ENCODE measurements at regions not wholly inside any gene's neighbourhood (a gene's known extent, or its start where the extent isn't known, plus 50 kb on each side); places are given as distances from the start of the nearest gene placed in this dataset.

- FAIRE-seq (no peak), DNase-seq (ENCODE audit: insufficient read length) (no peak)
- TF ChIP-seq POLR2A (IDR thresholded peaks at IDR 0.05; ENCODE audit: low read depth, low read length) (no peak), TAF1 (IDR thresholded peaks at IDR 0.05; ENCODE audit: borderline replicate concordance, low read depth, low read length) (no peak), POLR2AphosphoS5 (IDR thresholded peaks at IDR 0.05; ENCODE audit: low read depth, low read length) (no peak)
Observed at GRCh38 chr3:177946936-177947335, 589.3 kb upstream of the KCNMB2 start.

- TF ChIP-seq POLR2A (IDR thresholded peaks at IDR 0.05; ENCODE audit: low read depth, low read length) (no peak), POLR2AphosphoS5 (IDR thresholded peaks at IDR 0.05; ENCODE audit: low read depth, low read length) (no peak)
- DNase-seq (ENCODE audit: insufficient read length) (no peak), FAIRE-seq (no peak)
Observed at GRCh38 chr3:177947901-177948300, 588.3 kb upstream of the KCNMB2 start.

GRCh38 chr3:177948716-177949425 lies 587.4 kb upstream of the KCNMB2 start:
- DNase-seq (ENCODE audit: insufficient read length): no peak
- no peak for TF ChIP-seq POLR2A (IDR thresholded peaks at IDR 0.05; ENCODE audit: low read depth, low read length)
- TF ChIP-seq TAF1 (IDR thresholded peaks at IDR 0.05; ENCODE audit: borderline replicate concordance, low read depth, low read length): no peak
- TF ChIP-seq POLR2AphosphoS5 (IDR thresholded peaks at IDR 0.05; ENCODE audit: low read depth, low read length): no peak
- FAIRE-seq: no peak

- FAIRE-seq (no peak), DNase-seq (ENCODE audit: insufficient read length) (no peak)
Observed at GRCh38 chr3:177959188-177959587, 577.0 kb upstream of the KCNMB2 start.

GRCh38 chr3:177960014-177960413 lies 576.2 kb upstream of the KCNMB2 start:
- DNase-seq (ENCODE audit: insufficient read length): no peak
- no peak for TF ChIP-seq POLR2AphosphoS5 (IDR thresholded peaks at IDR 0.05; ENCODE audit: low read depth, low read length)
- TF ChIP-seq TAF1 (IDR thresholded peaks at IDR 0.05; ENCODE audit: borderline replicate concordance, low read depth, low read length): no peak
- no peak for TF ChIP-seq POLR2A (IDR thresholded peaks at IDR 0.05; ENCODE audit: low read depth, low read length)
- FAIRE-seq: no peak

More at GRCh38 chr3:177959188-177959587, 577.0 kb upstream of the KCNMB2 start:
- TF ChIP-seq POLR2AphosphoS5 (IDR thresholded peaks at IDR 0.05; ENCODE audit: low read depth, low read length): no peak
- TF ChIP-seq POLR2A (IDR thresholded peaks at IDR 0.05; ENCODE audit: low read depth, low read length): no peak
- TF ChIP-seq TAF1 (IDR thresholded peaks at IDR 0.05; ENCODE audit: borderline replicate concordance, low read depth, low read length): no peak

- DNase-seq (ENCODE audit: insufficient read length) (no peak), FAIRE-seq (no peak)
- no peak for TF ChIP-seq TAF1 (IDR thresholded peaks at IDR 0.05; ENCODE audit: borderline replicate concordance, low read depth, low read length)
- no peak for TF ChIP-seq POLR2AphosphoS5 (IDR thresholded peaks at IDR 0.05; ENCODE audit: low read depth, low read length)
- no peak for TF ChIP-seq POLR2A (IDR thresholded peaks at IDR 0.05; ENCODE audit: low read depth, low read length)
Observed at GRCh38 chr3:177960722-177961121, 575.5 kb upstream of the KCNMB2 start.

GRCh38 chr3:177961784-177962183 lies 574.5 kb upstream of the KCNMB2 start:
- TF ChIP-seq TAF1 (IDR thresholded peaks at IDR 0.05; ENCODE audit: borderline replicate concordance, low read depth, low read length) (no peak), POLR2A (IDR thresholded peaks at IDR 0.05; ENCODE audit: low read depth, low read length) (no peak), POLR2AphosphoS5 (IDR thresholded peaks at IDR 0.05; ENCODE audit: low read depth, low read length) (no peak)
- no peak for DNase-seq (ENCODE audit: insufficient read length)
- FAIRE-seq: no peak

GRCh38 chr3:177966493-177966892 lies 569.7 kb upstream of the KCNMB2 start:
- no peak for FAIRE-seq
- TF ChIP-seq POLR2A (IDR thresholded peaks at IDR 0.05; ENCODE audit: low read depth, low read length) (no peak), POLR2AphosphoS5 (IDR thresholded peaks at IDR 0.05; ENCODE audit: low read depth, low read length) (no peak), TAF1 (IDR thresholded peaks at IDR 0.05; ENCODE audit: borderline replicate concordance, low read depth, low read length) (no peak)

GRCh38 chr3:177968891-177969290 lies 567.3 kb upstream of the KCNMB2 start:
- FAIRE-seq: no peak
- TF ChIP-seq TAF1 (IDR thresholded peaks at IDR 0.05; ENCODE audit: borderline replicate concordance, low read depth, low read length) (no peak), POLR2A (IDR thresholded peaks at IDR 0.05; ENCODE audit: low read depth, low read length) (no peak), POLR2AphosphoS5 (IDR thresholded peaks at IDR 0.05; ENCODE audit: low read depth, low read length) (no peak)
- no peak for DNase-seq (ENCODE audit: insufficient read length)

More at GRCh38 chr3:177966493-177966892, 569.7 kb upstream of the KCNMB2 start:
- no peak for DNase-seq (ENCODE audit: insufficient read length)

- TF ChIP-seq POLR2A (IDR thresholded peaks at IDR 0.05; ENCODE audit: low read depth, low read length) (no peak), TAF1 (IDR thresholded peaks at IDR 0.05; ENCODE audit: borderline replicate concordance, low read depth, low read length) (no peak), POLR2AphosphoS5 (IDR thresholded peaks at IDR 0.05; ENCODE audit: low read depth, low read length) (no peak)
- FAIRE-seq: no peak
- DNase-seq (ENCODE audit: insufficient read length): no peak
Observed at GRCh38 chr3:177973241-177973840, 562.9 kb upstream of the KCNMB2 start.

- DNase-seq (ENCODE audit: insufficient read length): no peak
- TF ChIP-seq POLR2AphosphoS5 (IDR thresholded peaks at IDR 0.05; ENCODE audit: low read depth, low read length) (no peak), TAF1 (IDR thresholded peaks at IDR 0.05; ENCODE audit: borderline replicate concordance, low read depth, low read length) (no peak), POLR2A (IDR thresholded peaks at IDR 0.05; ENCODE audit: low read depth, low read length) (no peak)
- no peak for FAIRE-seq
Observed at GRCh38 chr3:177976241-177976640, 560.0 kb upstream of the KCNMB2 start.

GRCh38 chr3:177976866-177977265 lies 559.4 kb upstream of the KCNMB2 start:
- TF ChIP-seq POLR2A (IDR thresholded peaks at IDR 0.05; ENCODE audit: low read depth, low read length): no peak
- TF ChIP-seq TAF1 (IDR thresholded peaks at IDR 0.05; ENCODE audit: borderline replicate concordance, low read depth, low read length): no peak
- TF ChIP-seq POLR2AphosphoS5 (IDR thresholded peaks at IDR 0.05; ENCODE audit: low read depth, low read length): no peak
- FAIRE-seq (no peak), DNase-seq (ENCODE audit: insufficient read length) (no peak)
